ENCODE measurements at regions not wholly inside any gene's neighbourhood (a gene's known extent, or its start where the extent isn't known, plus 50 kb on each side); places are given as distances from the start of the nearest gene placed in this dataset.

DNA sequence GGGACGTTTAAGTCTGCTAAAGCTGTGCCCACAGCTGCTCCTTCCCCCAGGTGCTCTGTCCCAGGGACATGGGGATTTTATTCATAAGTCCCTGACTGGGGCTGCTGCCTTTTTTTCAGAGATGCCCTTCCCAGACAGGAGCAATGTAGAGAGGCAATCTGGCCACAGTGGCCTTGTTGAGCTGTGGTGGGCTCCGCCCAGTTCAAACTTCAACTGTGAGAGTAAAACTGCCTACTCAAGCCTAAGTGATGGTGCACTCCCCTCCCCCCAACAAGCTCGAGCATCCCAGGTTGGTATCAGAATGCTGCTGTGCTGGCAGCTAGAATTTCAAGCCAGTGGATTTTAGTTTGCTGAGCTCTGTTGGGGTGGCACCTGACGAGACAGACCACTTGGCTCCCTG is 1371.4 kb downstream of the ADGRL3 start:
- TF ChIP-seq, protein P1, sequence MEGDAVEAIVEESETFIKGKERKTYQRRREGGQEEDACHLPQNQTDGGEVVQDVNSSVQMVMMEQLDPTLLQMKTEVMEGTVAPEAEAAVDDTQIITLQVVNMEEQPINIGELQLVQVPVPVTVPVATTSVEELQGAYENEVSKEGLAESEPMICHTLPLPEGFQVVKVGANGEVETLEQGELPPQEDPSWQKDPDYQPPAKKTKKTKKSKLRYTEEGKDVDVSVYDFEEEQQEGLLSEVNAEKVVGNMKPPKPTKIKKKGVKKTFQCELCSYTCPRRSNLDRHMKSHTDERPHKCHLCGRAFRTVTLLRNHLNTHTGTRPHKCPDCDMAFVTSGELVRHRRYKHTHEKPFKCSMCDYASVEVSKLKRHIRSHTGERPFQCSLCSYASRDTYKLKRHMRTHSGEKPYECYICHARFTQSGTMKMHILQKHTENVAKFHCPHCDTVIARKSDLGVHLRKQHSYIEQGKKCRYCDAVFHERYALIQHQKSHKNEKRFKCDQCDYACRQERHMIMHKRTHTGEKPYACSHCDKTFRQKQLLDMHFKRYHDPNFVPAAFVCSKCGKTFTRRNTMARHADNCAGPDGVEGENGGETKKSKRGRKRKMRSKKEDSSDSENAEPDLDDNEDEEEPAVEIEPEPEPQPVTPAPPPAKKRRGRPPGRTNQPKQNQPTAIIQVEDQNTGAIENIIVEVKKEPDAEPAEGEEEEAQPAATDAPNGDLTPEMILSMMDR (conservative IDR thresholded peaks at IDR 0.05) = no peak
- TF ChIP-seq ZFX (IDR thresholded peaks at IDR 0.05) = no peak

Data from C4-2B (cell line).